Uterus (tissue), 3 donors: ENCODE measurements at regions not wholly inside any gene's neighbourhood (a gene's known extent, or its start where the extent isn't known, plus 50 kb on each side); places are given as distances from the start of the nearest gene placed in this dataset.

ENCODE experiments used
- DNase-seq, 2 donors: peaks; one replicate each; pipeline ENCODE4 v3.0.0-alpha.2; 2019 to 2020
- H3K27ac ChIP-seq, 2 donors: fragments of 200-600 bp; sonication (generic); 1 replicate in 1 of 2; 2 replicates in 1 of 2; pipeline ENCODE4 v1.5.1; 2016 to 2018
- H3K27me3 ChIP-seq, 2 donors: fragments of 200-600 bp; sonication (generic); one replicate each; pipeline ENCODE4 v1.5.1; 2018 to 2019; ENCODE audit warnings: control low read depth in 1 of 2
- H3K36me3 ChIP-seq, 2 donors: fragments of 200-600 bp; sonication (generic); one replicate each; pipeline ENCODE4 v1.5.1; 2019; ENCODE audit warnings: control low read depth in 1 of 2
- H3K4me1 ChIP-seq, 2 donors: fragments of 200-600 bp; sonication (generic); one replicate each; pipeline ENCODE4 v1.5.1; 2018 to 2019; ENCODE audit warnings: control low read depth in 1 of 2
- H3K4me3 ChIP-seq, 2 donors: fragments of 200-600 bp; sonication (generic); 1 replicate in 1 of 2; 2 replicates in 1 of 2; pipeline ENCODE4 v1.5.1; 2018 to 2019; ENCODE audit warnings: mild to moderate bottlenecking in 1 of 2
- H3K9me3 ChIP-seq, 2 donors: fragments of 200-600 bp; sonication (generic); one replicate each; pipeline ENCODE4 v1.5.1; 2019; ENCODE audit warnings: control low read depth in 1 of 2
- POLR2A ChIP-seq, 2 donors: fragments of 450-650 bp; IDR thresholded peaks; one replicate each; pipeline ENCODE4 v1.6.1; 2016; ENCODE audit warnings: antibody characterized with exemption in 2 of 2, mild to moderate bottlenecking in 1 of 2, moderate library complexity in 1 of 2
- intact Hi-C: fragments of 100-400 bp; cut with DNase I; formaldehyde crosslinking; loops from one replicate; pipeline ENCODE4 v1.15.1; 2023; ENCODE audit warnings: low total_unique reads
- TF ChIP-seq, protein P1 (sequence below), 4 experiments: fragments of 200-600 bp in 2 of 4; fragments of 450-650 bp in 2 of 4; sonication (generic) in 2 of 4; IDR thresholded peaks; one replicate each; pipeline ENCODE4 v1.5.1; 2016 to 2019; ENCODE audit warnings: antibody characterized with exemption in 4 of 4, mild to moderate bottlenecking in 2 of 4, moderate library complexity in 1 of 4
- donor health status: DM: yes; HTN: yes; CAD: no.

DNA sequence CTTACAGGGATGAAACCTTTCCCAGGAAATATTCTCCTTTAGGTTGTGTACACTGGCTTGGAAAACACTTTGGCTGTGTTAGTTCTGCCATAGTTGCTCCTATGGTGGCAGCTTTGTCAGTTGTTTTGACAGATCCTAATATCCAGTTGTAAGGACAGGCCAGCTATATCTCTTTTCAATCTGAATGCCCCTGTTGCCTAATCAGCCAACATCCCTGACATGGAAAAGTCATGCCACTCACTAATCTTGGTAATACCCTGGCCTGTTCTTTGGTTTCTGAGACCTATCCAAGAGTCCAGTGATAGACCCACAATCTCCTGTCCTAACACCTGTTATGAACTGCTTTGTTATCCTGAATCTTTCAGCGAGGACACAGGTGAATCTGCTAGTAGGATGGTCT, 148.8 kb downstream of the MRPL39 start:
- intact Hi-C loops, result no loop called here
- no peaks in the 10 kb centered on the region for H3K9me3 ChIP-seq

DNA sequence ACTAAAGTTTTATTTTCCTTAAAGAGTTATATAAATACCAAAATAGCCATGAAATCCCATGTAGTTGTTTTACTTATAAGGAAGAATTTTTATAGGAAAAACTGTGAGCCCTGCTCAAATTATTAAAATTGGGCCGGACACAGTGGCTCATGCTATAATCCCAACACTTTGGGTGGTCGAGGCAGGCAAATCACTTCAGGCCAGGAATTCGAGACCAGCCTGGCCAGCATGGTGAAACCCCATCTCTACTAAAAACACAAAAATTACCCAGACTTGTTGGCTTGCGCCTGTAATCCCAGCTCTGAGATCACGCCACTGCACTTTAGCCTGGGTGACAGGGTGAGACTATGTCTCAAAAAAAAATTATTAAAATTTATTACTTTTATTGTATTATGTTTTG, 149.3 kb downstream of the MRPL39 start:
- intact Hi-C loops, result no loop called here
- H3K27ac ChIP-seq, result no peak overlapping the region
- no peaks in the 10 kb centered on the region for H3K36me3 ChIP-seq
- H3K27me3 ChIP-seq, result no peaks in the 10 kb centered on the region
- no peak for DNase-seq
- no peaks in the 10 kb centered on the region for H3K4me1 ChIP-seq
- TF ChIP-seq, protein P1, sequence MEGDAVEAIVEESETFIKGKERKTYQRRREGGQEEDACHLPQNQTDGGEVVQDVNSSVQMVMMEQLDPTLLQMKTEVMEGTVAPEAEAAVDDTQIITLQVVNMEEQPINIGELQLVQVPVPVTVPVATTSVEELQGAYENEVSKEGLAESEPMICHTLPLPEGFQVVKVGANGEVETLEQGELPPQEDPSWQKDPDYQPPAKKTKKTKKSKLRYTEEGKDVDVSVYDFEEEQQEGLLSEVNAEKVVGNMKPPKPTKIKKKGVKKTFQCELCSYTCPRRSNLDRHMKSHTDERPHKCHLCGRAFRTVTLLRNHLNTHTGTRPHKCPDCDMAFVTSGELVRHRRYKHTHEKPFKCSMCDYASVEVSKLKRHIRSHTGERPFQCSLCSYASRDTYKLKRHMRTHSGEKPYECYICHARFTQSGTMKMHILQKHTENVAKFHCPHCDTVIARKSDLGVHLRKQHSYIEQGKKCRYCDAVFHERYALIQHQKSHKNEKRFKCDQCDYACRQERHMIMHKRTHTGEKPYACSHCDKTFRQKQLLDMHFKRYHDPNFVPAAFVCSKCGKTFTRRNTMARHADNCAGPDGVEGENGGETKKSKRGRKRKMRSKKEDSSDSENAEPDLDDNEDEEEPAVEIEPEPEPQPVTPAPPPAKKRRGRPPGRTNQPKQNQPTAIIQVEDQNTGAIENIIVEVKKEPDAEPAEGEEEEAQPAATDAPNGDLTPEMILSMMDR (IDR thresholded peaks at IDR 0.05), result no peak
- no peak for TF ChIP-seq POLR2A (IDR thresholded peaks at IDR 0.05)
- no peaks in the 10 kb centered on the region for H3K9me3 ChIP-seq
- no peak overlapping the region for H3K4me3 ChIP-seq

More for the DNA sequence above, 148.8 kb downstream of the MRPL39 start:
- Histone ChIP-seq H3K4me3 (no peak overlapping the region), H3K27ac (no peak overlapping the region), H3K27me3 (no peaks in the 10 kb centered on the region), H3K4me1 (no peaks in the 10 kb centered on the region), H3K36me3 (no peaks in the 10 kb centered on the region)
- no peak for TF ChIP-seq POLR2A (IDR thresholded peaks at IDR 0.05)
- TF ChIP-seq, protein P1 (IDR thresholded peaks at IDR 0.05), result no peak
- DNase-seq, result no peak

DNA sequence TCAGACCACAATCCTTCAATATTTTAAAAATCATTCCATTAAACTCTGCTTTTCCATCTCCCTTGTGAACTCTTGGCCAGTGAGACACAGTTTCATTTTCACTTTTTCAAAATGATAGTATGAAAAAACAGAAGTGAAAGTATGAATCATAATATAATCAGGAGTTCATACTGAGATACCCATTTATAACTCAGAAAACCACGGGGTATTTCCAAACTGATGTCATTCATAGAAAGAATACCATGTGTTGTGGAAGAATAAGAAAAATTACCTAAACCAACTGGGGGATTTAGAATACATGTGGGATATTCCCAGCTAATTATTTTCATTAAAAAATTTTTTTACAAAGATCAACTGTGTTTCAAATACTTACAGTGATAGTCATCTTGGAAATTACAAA, 149.9 kb downstream of the MRPL39 start:
- no peak for DNase-seq
- Histone ChIP-seq H3K4me1 (no peaks in the 10 kb centered on the region), H3K36me3 (no peaks in the 10 kb centered on the region), H3K9me3 (no peaks in the 10 kb centered on the region), H3K4me3 (no peak overlapping the region), H3K27ac (no peak overlapping the region), H3K27me3 (no peaks in the 10 kb centered on the region)
- TF ChIP-seq, protein P1 (IDR thresholded peaks at IDR 0.05), result no peak
- no peak for TF ChIP-seq POLR2A (IDR thresholded peaks at IDR 0.05)
- intact Hi-C loops, result no loop called here

DNA sequence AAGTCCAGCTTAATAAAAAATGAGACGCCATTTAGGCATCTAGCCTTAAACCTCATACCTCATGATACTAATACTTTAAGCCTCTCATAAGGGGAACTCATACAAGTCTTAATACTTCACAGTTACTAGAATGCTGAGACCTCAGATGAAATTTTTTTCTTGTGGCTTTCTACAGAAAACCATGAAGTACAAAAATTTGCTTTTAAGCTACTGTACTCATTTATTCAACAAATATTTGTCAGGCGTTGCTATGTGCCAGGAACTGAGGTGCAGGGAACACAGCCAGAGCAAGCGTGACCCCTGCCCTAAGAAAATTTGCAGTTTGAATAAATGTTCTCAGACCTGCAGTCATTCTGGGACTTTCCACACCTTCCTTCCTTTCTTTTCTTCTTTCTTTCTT, 150.6 kb downstream of the MRPL39 start:
- DNase-seq, result no peak
- intact Hi-C loops, result no loop called here
- H3K27ac ChIP-seq, result no peak overlapping the region
- no peaks in the 10 kb centered on the region for H3K27me3 ChIP-seq
- no peak for TF ChIP-seq POLR2A (IDR thresholded peaks at IDR 0.05)
- TF ChIP-seq, protein P1 (IDR thresholded peaks at IDR 0.05), result no peak
- H3K4me3 ChIP-seq, result no peak overlapping the region
- no peaks in the 10 kb centered on the region for H3K4me1 ChIP-seq
- no peaks in the 10 kb centered on the region for H3K9me3 ChIP-seq
- H3K36me3 ChIP-seq, result no peaks in the 10 kb centered on the region

DNA sequence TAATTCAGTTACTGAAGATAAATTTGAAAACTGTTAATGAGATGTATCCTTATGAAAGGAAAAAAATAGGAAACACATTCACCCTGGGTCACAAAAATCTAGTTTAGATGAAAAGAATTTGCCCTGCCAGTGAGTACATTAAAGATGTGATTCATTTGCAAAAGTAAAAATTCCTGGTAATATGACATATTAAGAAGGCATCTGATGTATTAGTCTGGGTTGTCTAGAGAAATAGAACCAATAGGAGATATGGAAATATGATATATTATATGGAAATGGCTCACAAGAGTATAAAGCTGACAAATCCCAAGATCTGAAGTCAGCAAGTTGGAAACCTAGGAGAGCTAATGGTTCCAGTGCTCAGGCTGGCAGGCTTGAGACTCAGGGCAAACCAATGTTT, 153.8 kb downstream of the MRPL39 start:
- no peak for DNase-seq
- Histone ChIP-seq H3K36me3 (no peaks in the 10 kb centered on the region), H3K27ac (no peak overlapping the region), H3K9me3 (no peaks in the 10 kb centered on the region), H3K27me3 (no peaks in the 10 kb centered on the region), H3K4me3 (no peak overlapping the region), H3K4me1 (no peaks in the 10 kb centered on the region)
- intact Hi-C loops, result no loop called here
- TF ChIP-seq, protein P1 (IDR thresholded peaks at IDR 0.05), result no peak
- no peak for TF ChIP-seq POLR2A (IDR thresholded peaks at IDR 0.05)
